ENCODE measurements at regions not wholly inside any gene's neighbourhood (a gene's known extent, or its start where the extent isn't known, plus 50 kb on each side); places are given as distances from the start of the nearest gene placed in this dataset.

- intact Hi-C loops (cut with micrococcal nuclease) = no loop called here
- CTCF ChIA-PET = interaction anchor here (0.6 kb wide), 1 partner anchor 1151 kb away, joined by 4 read pairs; no protein-coding TSS in a partner anchor
- Mint-ChIP-seq H3K4me3 (ENCODE audit: unreplicated experiment) (no peak overlapping the region), H3K9me3 (ENCODE audit: unreplicated experiment) (no peaks in the 10 kb centered on the region), H3K27me3 (ENCODE audit: insufficient read depth, unreplicated experiment) (no peaks in the 10 kb centered on the region), H3K36me3 (ENCODE audit: insufficient read depth, unreplicated experiment) (no peaks in the 10 kb centered on the region), H3K27ac (ENCODE audit: low read depth, unreplicated experiment) (no peak overlapping the region), H3K4me1 (ENCODE audit: insufficient read depth, unreplicated experiment) (no peaks in the 10 kb centered on the region)
- DNase-seq (ENCODE audit: unreplicated experiment) = no peak
- TF ChIP-seq CTCF (IDR thresholded peaks at IDR 0.05; ENCODE audit: unreplicated experiment) = no peak
- BruUV-seq (replicated peaks) = no TSS peak
- POLR2A ChIA-PET = no interaction called here
Observed at GRCh38 chr13:99876651-99877050, 94.9 kb downstream of the ZIC5 start.

- no TSS peak for BruUV-seq (replicated peaks)
- DNase-seq (ENCODE audit: unreplicated experiment) = no peak
- H3K4me1 Mint-ChIP-seq (ENCODE audit: insufficient read depth, unreplicated experiment) = no peaks in the 10 kb centered on the region
- H3K4me3 Mint-ChIP-seq (ENCODE audit: unreplicated experiment) = no peak overlapping the region
- no peaks in the 10 kb centered on the region for H3K9me3 Mint-ChIP-seq (ENCODE audit: unreplicated experiment)
- CTCF ChIA-PET = no interaction called here
- TF ChIP-seq CTCF (IDR thresholded peaks at IDR 0.05; ENCODE audit: unreplicated experiment) = no peak
- POLR2A ChIA-PET = no interaction called here
- H3K27ac Mint-ChIP-seq (ENCODE audit: low read depth, unreplicated experiment) = no peak overlapping the region
- no peaks in the 10 kb centered on the region for H3K36me3 Mint-ChIP-seq (ENCODE audit: insufficient read depth, unreplicated experiment)
- H3K27me3 Mint-ChIP-seq (ENCODE audit: insufficient read depth, unreplicated experiment) = no peaks in the 10 kb centered on the region
- intact Hi-C loops (cut with micrococcal nuclease) = no loop called here
Observed at GRCh38 chr13:99875391-99875790, 96.2 kb downstream of the ZIC5 start.

- intact Hi-C loops (cut with micrococcal nuclease) = no loop called here
- no TSS peak for BruUV-seq (replicated peaks)
- CTCF ChIA-PET = no interaction called here
- Mint-ChIP-seq H3K9me3 (ENCODE audit: unreplicated experiment) (no peaks in the 10 kb centered on the region), H3K4me3 (ENCODE audit: unreplicated experiment) (no peak overlapping the region), H3K4me1 (ENCODE audit: insufficient read depth, unreplicated experiment) (no peaks in the 10 kb centered on the region), H3K27ac (ENCODE audit: low read depth, unreplicated experiment) (no peak overlapping the region), H3K27me3 (ENCODE audit: insufficient read depth, unreplicated experiment) (no peaks in the 10 kb centered on the region), H3K36me3 (ENCODE audit: insufficient read depth, unreplicated experiment) (no peaks in the 10 kb centered on the region)
- TF ChIP-seq CTCF (IDR thresholded peaks at IDR 0.05; ENCODE audit: unreplicated experiment) = no peak
- POLR2A ChIA-PET = no interaction called here
- no peak for DNase-seq (ENCODE audit: unreplicated experiment)
Observed at GRCh38 chr13:99873832-99874430, 97.6 kb downstream of the ZIC5 start.

GRCh38 chr13:99873141-99873540 lies 98.4 kb downstream of the ZIC5 start:
- intact Hi-C loops (cut with micrococcal nuclease) = no loop called here
- ChIA-PET CTCF (interaction anchor here (0.6 kb wide), 1 partner anchor 113 kb away, joined by 3 read pairs; no protein-coding TSS in a partner anchor), POLR2A (no interaction called here)
- no peak overlapping the region for H3K4me3 Mint-ChIP-seq (ENCODE audit: unreplicated experiment)
- DNase-seq (ENCODE audit: unreplicated experiment) = no peak
- H3K9me3 Mint-ChIP-seq (ENCODE audit: unreplicated experiment) = no peaks in the 10 kb centered on the region
- H3K27ac Mint-ChIP-seq (ENCODE audit: low read depth, unreplicated experiment) = no peak overlapping the region
- BruUV-seq (replicated peaks) = no TSS peak
- no peaks in the 10 kb centered on the region for H3K4me1 Mint-ChIP-seq (ENCODE audit: insufficient read depth, unreplicated experiment)
- H3K27me3 Mint-ChIP-seq (ENCODE audit: insufficient read depth, unreplicated experiment) = no peaks in the 10 kb centered on the region
- H3K36me3 Mint-ChIP-seq (ENCODE audit: insufficient read depth, unreplicated experiment) = no peaks in the 10 kb centered on the region
- TF ChIP-seq CTCF (IDR thresholded peaks at IDR 0.05; ENCODE audit: unreplicated experiment) = no peak

Measured in MCF 10A (cell line).